SKM-1 treated with dmso at 0.1 percent for 144 hours (cell line): ENCODE measurements at regions not wholly inside any gene's neighbourhood (a gene's known extent, or its start where the extent isn't known, plus 50 kb on each side); places are given as distances from the start of the nearest gene placed in this dataset.

Source experiments
- DNase-seq: peaks from one replicate; lab custom pipeline; 2025; ENCODE audit not compliant: unreplicated experiment; lab: John Stamatoyannopoulos, UW

DNA sequence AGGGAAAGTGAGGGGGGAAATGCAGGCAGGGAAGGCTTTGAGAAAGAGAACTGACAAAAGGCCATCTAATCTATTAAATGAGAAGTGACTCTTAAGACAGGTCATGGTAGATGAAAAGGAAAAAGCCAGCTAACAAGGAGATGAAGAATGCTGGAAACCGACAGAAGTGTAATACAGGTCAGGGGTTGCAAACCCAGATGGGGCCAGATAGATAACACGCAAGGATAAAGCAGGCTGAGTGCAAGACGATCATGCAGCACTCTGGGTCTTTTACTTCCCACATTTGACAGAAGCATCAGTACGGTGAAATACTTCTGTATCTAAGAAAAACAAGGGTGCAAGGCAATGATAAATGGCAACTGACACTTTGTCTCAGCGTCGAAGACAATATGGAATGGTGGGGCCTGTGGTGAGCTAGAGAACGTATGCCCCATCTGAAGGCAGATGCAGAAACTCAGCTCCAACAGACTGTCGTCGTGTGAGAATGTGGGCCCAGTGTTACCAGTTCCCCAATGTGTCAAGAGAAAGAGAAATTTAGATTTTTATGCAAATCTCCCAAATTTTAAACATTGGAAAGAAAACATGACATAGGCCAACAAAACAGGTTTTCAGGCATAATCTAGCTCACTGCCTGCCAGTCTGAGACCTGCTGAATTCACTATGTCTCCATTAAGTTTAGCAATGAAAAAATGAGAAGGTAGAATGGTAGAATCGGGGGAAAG lies 187.4 kb downstream of the PHLDA1 start:
- no peak for DNase-seq

DNA sequence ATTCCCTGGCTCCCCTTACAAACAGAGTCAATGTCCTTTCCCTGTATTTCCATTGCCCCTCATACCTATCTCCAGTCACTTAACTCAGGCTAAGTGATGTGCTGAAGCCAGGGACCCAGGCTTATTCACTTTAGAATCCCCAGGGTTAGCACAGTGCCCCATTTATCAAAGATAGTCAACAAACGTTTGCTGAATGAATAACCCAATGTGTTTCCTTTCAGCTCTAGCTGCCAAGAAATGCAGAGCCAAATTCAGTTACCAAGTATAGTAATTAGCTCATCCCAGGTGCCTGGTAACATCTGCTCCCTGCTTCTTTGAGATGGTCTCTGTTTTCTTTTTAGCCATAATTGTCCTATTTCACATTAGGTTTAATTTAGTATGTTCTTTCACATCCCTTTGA lies 189.5 kb downstream of the PHLDA1 start:
- DNase-seq = no peak

DNA sequence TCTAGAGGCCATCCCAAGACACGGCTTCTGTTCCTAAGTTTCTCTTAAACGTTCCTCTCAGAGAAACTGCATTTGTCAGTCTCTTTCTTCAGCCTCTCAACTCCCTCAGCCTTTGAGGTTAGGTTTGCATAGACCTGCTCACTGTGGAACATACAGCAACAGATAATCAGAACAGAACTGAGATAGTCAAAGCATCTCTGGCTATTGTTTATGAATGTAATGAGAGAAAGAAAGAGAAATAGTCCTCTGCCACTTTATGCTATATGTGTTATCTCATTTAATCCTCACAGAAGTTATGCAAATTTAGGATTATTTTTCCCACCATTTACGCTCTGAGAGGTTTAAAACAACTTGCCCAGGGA lies 190.6 kb downstream of the PHLDA1 start:
- DNase-seq = no peak

DNA sequence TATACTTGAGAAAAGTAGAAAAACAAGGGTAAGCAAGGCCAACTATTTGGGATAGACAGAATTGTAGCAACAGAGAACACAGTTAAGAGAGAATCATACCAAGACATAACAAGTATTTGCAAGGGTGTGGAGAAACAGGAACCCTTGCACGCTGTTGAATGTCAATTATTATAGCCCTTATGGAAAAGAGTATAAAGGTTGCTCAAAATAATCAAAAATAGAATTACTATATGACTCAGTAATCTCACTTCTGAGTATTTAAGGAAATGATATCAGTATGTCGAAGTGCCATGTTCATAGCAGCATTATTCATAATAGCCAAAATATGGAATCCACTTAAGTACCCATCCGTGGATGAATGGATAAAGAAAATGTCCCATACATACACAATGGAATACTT lies 193.3 kb downstream of the PHLDA1 start:
- no peak for DNase-seq

DNA sequence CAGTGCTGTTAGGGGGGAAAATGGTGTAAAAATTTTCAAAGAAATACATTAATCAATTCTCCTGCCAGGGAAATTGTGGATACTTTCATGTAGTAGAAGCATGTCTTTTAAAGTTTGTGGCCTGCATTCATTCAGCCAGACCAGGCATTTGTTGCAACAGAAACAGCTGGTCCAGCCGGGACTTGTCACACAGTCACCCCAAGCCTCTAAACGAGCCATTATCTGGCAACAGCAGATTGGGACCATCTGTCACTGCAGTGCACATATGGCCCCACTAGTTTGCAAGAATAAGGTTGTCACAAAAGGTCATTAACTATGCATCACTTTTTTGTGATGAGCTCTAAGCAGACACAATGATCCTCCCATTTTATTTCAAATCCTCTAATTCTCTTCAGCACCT lies 193.9 kb downstream of the PHLDA1 start:
- no peak for DNase-seq

DNA sequence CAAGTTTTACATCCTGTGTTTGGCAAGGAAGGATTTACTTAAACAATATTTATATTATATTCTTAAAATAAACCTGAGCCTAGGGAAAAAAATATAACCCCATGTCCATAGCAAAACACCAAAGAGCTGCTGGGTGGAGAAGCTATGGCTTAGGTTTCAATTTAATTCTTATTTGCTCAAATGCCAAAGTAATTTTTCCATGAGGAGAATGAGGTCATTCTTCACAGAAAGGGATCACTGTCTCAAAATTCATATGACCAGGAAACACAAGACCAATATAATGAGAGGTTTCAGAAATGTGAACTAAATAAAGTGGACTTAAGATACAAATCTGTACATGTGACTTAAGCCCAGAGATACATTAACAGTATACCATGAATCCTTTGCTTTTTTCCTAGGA lies 195.0 kb downstream of the PHLDA1 start:
- DNase-seq = no peak

DNA sequence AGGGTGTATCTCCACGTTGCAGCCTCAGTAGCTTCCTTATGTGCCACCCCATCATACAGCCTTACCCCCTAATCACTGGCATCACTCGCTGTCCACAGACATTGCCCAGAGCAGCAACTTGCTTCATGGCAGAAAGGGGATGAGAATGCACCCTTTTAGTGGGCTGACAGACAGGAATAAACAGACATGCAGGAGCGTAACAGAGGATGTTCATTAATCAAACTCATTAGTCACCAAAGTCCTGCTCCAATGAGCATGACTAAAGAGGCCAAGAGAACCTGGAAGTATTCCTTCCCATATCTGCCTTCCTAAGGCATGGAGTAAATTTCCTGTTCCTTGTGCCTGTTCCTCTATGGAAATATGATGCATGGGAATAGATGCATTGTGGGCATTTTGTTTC lies 197.0 kb downstream of the PHLDA1 start:
- DNase-seq = no peak

DNA sequence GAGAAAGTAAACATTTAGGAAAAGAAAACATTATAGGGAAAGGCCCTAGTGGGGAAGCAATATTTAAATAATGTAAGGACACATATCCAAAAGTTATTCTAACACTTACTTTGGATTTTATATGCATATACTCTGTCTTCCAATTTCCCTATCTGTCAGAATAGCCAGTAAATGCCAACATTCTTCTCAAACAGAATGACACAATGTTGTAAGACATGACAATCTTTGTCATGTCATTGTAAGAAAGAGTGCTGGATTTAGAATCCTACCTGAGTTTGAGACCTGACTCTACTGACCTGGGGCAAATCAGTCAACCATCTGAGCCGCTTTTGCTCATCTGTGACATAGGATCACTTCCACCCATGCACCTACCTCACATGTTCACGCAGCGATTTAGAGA lies 198.3 kb downstream of the PHLDA1 start:
- DNase-seq = no peak

DNA sequence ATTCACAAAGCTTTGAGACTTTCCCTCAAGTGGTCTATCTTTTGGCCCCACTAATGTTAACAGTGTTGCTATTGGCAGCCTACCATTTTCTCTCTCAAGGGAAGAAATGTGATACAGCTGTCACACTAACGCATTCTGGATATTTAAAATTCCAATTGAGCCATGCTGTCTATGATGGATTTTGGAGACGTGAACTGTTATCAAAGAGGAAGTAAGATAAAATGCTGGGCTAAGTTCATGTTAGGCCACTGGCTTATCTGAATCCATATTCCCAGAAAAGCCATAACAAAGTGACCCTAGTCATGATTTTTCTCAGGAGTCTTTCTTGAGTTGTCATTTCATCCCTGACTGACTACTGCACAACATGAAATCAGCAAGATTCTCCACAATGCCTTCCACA lies 200.2 kb downstream of the PHLDA1 start:
- DNase-seq = no peak

DNA sequence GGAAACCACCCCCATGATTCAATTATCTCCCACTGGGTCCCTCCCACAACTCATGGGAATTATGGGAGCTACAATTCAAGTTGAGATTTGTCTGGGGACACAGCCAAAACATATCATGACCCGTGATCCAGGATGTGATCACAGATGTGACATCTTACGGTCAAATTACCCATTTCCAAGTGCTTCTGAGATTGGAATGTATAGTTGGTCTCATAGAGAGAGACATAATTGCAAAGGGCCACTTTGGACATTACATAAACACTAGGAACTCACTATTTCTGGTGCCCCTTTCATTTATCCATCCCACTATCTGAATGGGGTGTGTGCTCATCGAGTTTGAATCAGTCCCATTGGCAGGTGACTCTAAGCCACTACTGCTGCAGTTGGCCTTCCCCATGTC lies 204.5 kb downstream of the PHLDA1 start:
- no peak for DNase-seq

DNA sequence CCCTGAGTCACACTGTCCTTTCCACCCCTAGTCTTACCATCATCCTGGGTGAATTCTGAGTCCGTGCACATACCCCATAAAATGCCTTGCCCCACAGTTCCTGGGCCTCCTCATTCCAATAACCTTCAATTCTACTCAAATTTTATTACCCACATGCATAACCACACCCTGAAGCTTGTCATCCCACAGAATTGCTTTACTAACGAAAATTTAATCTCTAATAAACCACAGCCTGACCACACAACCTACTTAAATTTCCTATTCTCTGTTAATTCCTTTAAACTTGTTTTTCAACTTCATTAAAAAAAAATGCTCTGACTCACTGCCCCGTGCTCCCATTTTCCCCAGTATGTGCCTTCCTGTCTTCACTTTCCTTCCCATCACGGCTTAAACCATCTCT lies 205.9 kb downstream of the PHLDA1 start:
- DNase-seq = no peak

DNA sequence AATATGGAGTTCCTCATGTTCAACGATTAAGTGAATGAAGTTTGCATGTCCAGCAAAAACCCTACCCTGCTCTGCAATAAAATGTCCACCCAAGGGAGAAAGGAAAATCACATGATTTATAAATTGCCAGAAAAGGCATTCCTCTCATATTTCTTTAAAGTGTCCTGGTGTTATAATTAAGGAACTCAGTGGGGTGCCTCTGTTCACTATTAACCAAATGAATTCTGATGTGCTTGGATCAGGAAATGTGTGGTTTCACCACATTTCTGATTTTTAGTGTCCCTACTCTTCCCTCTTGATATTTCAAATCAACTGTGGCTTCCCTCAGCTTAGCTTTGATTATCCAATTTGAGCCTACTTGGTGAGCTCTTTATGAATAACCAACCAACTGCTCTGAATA lies 208.1 kb downstream of the PHLDA1 start:
- no peak for DNase-seq

DNA sequence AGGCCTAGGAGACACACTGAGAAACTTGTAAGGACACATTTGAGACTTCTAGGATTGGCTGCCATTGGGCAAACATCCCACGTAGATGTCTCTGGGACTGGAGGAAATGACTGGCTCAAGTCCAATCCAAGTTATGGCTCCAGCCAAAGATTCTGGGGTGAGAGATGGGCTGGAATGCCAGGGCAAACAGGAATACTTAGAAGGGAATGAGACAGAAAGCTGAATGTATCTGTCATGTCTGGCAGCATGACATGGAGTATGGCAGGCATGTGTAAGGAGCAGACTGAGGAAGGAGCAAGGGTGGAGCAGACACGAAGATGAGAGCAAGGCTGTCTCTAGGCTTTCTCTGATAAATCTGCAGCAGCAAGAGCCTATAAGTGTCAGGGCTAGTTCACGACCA lies 209.2 kb downstream of the PHLDA1 start:
- DNase-seq = no peak

DNA sequence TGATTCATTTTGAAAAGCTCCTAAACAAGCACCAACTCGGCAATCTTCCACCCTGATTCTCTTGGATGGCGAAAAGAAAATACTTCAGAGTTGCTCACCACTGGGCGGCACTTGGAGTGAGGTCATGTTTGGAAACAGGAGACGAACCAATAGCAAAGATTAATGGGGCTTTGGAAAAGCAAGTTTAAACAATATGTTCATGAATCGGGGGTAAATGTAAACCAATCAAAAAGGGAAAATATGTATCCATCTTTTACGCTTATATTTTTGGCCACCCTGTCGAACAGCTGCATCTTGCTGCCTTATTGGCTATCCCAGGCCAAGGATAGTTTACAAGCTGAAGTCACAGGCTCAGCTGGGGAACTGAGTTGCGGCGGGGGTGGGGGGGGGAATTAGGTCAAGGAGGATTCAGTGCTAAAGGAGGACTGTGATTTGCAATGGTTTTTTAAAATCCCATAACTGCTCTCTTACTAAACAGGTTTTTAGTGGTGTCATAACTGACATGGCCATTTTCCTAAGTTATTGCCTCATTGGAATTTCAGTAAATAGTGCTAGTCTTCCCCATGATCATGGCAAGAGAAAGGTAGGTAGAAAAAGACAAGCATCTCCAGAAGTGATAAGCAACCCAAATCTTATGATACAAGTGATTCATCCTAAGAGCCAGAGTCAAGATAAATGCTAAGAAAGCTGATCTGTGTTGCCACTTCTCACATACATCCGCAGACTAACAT lies 210.6 kb downstream of the PHLDA1 start:
- DNase-seq = no peak

DNA sequence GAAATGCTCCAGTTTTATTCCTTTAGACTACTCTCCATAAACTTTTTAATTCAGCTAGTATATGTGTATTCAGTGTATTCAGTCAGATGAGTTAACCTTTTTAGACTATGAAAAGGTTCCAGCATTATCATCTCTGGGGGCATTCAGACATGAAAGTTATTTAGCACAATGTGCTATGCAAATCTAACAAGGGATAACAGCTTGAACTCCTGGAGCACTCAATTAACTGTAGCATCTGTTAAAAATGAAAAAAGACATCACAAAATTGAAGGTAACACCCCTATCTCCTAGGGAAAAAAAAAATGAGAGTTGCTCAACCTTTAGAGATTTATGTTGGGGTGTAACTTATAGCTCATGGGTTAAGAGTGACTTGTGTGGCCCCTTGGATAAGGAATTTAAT lies 211.5 kb downstream of the PHLDA1 start:
- DNase-seq = no peak

DNA sequence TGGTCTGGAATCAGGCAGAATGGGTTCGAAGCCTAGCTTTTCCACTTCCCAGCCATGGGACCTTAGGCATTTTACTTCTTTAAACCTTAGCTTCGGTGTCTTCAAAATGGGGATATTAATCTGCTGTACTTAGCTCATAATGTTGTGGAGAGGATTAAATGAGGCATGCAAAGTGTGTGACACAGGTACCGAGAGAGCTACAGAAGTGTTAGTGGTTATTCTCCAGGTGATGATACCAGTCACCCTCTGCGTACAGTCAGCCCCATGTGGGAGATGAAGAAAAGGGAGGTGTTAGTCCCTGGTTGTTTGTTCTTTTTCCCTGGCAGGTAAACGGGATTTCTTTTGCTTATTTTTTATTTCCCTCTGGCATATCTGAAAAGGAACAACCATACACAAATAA lies 212.1 kb downstream of the PHLDA1 start:
- no peak for DNase-seq

DNA sequence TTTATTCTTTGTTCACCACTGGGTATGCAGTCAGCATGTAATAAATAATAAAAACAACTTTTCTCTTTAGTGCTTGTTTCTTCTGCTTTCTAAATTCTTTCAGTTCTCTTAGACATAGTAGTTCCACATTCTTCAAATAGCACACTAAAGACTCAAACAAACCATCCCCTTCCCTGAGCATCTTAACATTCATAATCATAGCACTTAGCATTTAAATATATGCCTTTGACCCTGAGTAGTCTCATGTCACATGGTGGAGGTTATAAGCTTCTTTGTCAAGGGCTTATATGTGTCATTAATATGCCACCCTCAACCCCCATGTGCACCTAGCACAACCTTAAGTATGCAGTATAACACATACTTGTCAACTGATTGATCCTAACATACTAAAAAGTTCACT lies 212.7 kb downstream of the PHLDA1 start:
- DNase-seq = no peak

DNA sequence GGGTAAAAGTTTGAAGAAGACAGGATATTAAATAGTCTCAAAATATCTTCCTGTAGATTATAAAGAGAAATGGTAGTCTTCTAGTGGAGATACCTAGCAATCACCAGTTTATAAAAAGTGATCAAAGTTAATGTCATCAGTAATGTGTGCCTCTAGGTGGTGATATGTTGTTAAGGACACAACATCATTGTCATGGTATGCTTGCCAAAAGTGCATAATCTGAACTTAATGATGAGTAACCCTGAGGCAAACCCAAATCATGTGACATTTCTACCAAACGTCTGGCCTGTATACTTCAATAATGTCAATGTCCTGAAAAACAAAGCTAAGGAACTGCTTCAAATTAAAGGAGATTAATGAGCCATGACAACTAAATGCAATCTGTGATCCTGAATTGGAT lies 214.7 kb downstream of the PHLDA1 start:
- DNase-seq = no peak

DNA sequence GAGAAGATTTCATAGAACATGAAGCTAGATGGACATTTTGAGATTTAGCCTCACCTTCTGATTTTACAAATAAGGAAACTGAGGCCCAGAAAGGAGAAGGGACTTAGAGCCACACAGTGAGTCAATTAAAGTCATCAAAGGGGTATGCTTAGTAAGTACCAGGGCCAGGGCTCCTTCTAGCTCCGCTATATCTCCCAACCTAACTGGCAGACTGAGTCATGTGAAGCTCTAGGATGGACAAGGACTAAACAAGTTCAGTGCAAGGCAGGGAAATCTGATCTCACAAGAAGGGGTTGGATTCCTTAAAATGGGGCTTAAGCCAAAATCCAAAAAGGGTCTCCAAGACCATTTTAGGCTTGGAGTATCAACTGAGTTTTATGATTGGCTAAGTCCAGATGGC lies 215.8 kb downstream of the PHLDA1 start:
- DNase-seq = no peak

DNA sequence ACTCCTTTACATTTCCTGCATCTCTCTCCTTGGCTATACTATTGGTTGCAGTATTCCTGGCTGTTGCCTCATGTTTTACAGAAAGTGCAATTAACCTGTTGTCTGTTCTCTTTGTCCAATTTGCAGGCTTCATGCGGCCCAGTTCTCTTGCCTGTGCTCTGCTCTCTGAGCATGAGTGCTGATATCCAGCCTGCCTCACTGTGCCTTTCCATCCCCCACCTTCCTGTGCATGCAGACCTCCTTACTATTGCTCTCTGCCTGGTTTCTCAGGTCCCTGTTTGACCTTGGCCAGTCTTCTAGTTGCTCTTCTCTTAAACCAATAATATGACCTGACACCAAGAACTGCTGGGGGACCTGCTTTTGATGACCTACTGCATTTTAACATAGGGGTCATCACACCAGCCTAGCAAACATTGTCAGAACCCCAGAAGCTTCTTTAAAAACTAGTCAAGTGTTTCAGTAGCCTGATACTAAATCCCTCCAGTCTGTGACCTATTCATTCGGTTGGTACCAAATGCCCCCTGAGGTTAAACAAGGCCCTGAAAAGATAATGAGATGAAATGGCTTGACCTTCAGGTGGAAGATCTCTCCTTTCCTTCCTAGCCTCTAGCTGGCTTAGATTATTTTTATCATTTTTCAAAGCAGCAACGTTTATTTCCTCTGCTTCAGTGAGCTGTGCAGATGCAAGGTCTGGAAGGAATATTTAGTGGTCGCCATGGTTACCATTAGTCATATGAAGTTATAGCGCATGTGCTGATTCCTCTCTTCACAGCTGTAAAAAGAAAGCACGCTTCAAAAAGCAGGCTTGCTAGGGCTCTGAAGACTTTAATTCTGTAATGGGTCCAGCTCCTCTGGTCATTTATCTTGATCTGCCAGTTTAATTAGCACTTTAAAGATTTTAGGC lies 216.5 kb downstream of the PHLDA1 start:
- no peak for DNase-seq

DNA sequence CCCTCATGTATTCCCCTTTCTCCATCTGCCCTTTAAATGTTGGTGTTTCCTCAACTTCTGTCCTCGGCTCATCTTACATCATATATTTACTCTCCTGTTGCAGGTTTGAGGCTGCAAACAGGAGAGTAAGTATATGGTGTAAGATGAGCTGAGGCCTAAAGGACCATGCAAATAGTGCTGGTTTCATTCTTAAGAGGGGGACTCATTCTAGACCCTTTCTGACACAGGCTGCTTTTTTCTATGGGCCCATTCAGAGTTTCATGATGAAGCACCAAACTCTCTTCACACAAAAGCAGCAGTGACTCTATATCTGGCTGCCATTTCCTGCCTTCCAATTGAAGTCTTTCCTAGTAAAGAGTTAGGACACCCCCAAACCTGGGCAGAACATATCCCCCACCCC lies 218.5 kb downstream of the PHLDA1 start:
- no peak for DNase-seq
